ENCODE measurements at regions not wholly inside any gene's neighbourhood (a gene's known extent, or its start where the extent isn't known, plus 50 kb on each side); places are given as distances from the start of the nearest gene placed in this dataset.

- TF ChIP-seq, protein P1, sequence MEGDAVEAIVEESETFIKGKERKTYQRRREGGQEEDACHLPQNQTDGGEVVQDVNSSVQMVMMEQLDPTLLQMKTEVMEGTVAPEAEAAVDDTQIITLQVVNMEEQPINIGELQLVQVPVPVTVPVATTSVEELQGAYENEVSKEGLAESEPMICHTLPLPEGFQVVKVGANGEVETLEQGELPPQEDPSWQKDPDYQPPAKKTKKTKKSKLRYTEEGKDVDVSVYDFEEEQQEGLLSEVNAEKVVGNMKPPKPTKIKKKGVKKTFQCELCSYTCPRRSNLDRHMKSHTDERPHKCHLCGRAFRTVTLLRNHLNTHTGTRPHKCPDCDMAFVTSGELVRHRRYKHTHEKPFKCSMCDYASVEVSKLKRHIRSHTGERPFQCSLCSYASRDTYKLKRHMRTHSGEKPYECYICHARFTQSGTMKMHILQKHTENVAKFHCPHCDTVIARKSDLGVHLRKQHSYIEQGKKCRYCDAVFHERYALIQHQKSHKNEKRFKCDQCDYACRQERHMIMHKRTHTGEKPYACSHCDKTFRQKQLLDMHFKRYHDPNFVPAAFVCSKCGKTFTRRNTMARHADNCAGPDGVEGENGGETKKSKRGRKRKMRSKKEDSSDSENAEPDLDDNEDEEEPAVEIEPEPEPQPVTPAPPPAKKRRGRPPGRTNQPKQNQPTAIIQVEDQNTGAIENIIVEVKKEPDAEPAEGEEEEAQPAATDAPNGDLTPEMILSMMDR (IDR thresholded peaks at IDR 0.05; ENCODE audit: insufficient read depth, low read length): no peak
- TF ChIP-seq POLR2AphosphoS5 (IDR thresholded peaks at IDR 0.05; ENCODE audit: low read depth) (no peak), GABPA (IDR thresholded peaks at IDR 0.05; ENCODE audit: low read depth) (no peak)
Measured at GRCh38 chr1:227469708-227470107, 93.6 kb upstream of the ZNF678 start.

All from HL-60 (cell line).